ENCODE measurements at regions not wholly inside any gene's neighbourhood (a gene's known extent, or its start where the extent isn't known, plus 50 kb on each side); places are given as distances from the start of the nearest gene placed in this dataset.

DNA sequence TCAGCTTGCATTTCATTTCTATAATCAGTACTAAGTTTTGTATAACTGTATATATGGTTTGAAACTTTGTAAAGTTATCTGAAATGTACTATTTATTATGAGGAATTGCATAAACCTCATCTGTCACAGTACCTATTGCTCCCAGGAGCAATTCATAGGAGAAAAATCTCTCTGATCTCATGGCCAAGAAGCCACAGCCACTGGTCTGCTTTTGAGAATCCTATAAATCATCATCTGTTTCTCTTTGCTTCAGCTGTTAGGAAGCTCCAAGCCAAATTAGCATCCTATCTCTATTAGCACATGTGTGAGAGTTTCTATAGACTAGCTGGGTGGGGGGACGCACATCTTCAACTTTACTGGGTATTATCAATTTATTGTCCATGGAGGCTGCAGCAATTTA lies 210.3 kb downstream of the CYP26B1 start:
- Histone ChIP-seq H3K4me1 (ENCODE audit: low read depth, poor library complexity, severe bottlenecking) (no peaks in the 10 kb centered on the region), H3K36me3 (ENCODE audit: insufficient read depth) (no peaks in the 10 kb centered on the region), H3K27ac (no peak overlapping the region), H4K20me1 (ENCODE audit: insufficient read depth) (no peaks in the 10 kb centered on the region), H3K9ac (no peak overlapping the region), H2AFZ (ENCODE audit: low read depth) (no peak overlapping the region), H3K4me3 (IDR thresholded peaks at IDR 0.05; ENCODE audit: insufficient read depth, low read depth, low read length) (no peak overlapping the region), H3K27me3 (ENCODE audit: insufficient read depth, low read depth) (no peaks in the 10 kb centered on the region), H3K4me2 (no peak overlapping the region), H3K79me2 (ENCODE audit: insufficient read depth, low read depth) (no peaks in the 10 kb centered on the region)
- TF ChIP-seq, protein P1, sequence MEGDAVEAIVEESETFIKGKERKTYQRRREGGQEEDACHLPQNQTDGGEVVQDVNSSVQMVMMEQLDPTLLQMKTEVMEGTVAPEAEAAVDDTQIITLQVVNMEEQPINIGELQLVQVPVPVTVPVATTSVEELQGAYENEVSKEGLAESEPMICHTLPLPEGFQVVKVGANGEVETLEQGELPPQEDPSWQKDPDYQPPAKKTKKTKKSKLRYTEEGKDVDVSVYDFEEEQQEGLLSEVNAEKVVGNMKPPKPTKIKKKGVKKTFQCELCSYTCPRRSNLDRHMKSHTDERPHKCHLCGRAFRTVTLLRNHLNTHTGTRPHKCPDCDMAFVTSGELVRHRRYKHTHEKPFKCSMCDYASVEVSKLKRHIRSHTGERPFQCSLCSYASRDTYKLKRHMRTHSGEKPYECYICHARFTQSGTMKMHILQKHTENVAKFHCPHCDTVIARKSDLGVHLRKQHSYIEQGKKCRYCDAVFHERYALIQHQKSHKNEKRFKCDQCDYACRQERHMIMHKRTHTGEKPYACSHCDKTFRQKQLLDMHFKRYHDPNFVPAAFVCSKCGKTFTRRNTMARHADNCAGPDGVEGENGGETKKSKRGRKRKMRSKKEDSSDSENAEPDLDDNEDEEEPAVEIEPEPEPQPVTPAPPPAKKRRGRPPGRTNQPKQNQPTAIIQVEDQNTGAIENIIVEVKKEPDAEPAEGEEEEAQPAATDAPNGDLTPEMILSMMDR (conservative IDR thresholded peaks at IDR 0.05; ENCODE audit: low read depth, low read length), result no peak

GRCh38 chr2:71936076-71937030 lies 211.3 kb downstream of the CYP26B1 start:
- H3K4me2 ChIP-seq, result no peak overlapping the region
- no peak overlapping the region for H3K4me3 ChIP-seq (IDR thresholded peaks at IDR 0.05; ENCODE audit: insufficient read depth, low read depth, low read length)
- H3K9ac ChIP-seq, result no peak overlapping the region
- no peak overlapping the region for H3K27ac ChIP-seq
- H3K79me2 ChIP-seq (ENCODE audit: insufficient read depth, low read depth), result no peaks in the 10 kb centered on the region
- TF ChIP-seq, protein P1 (conservative IDR thresholded peaks at IDR 0.05; ENCODE audit: low read depth, low read length), result no peak
- no peak overlapping the region for H2AFZ ChIP-seq (ENCODE audit: low read depth)
- H3K4me1 ChIP-seq (ENCODE audit: low read depth, poor library complexity, severe bottlenecking), result no peaks in the 10 kb centered on the region
- H4K20me1 ChIP-seq (ENCODE audit: insufficient read depth), result no peaks in the 10 kb centered on the region
- no peaks in the 10 kb centered on the region for H3K36me3 ChIP-seq (ENCODE audit: insufficient read depth)
- H3K27me3 ChIP-seq (ENCODE audit: insufficient read depth, low read depth), result no peaks in the 10 kb centered on the region

DNA sequence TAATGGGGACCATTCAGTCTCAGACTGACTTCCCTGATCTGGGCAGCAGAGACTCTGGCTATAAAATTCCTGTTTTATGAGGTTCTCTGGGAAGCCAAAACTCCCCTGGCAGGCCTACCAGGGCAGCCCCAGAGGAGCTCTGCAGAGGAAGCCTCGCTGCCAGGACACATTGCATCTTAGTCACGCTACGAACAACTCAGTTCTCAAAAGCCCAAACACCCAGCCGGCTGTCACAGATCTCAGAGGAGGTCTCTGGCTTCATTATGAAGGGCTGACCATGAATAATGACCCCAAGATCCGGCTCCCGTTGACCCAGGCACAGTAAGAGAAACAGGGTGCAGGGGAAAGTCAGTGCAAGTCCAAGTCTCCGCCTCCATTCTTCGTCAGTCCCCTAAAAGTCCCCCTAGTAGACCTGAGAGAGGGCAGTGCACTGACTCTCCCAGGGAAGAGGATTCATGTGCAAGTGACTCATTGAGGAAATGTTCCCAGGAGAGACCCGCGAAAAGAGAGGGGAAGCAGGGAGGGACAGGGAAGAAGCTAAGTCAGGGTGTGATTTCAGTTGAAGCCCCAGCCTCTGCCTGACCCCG lies 212.3 kb downstream of the CYP26B1 start:
- H3K4me3 ChIP-seq (IDR thresholded peaks at IDR 0.05; ENCODE audit: insufficient read depth, low read depth, low read length), result no peak overlapping the region
- no peaks in the 10 kb centered on the region for H3K79me2 ChIP-seq (ENCODE audit: insufficient read depth, low read depth)
- no peak overlapping the region for H2AFZ ChIP-seq (ENCODE audit: low read depth)
- H3K27ac ChIP-seq, result no peak overlapping the region
- H4K20me1 ChIP-seq (ENCODE audit: insufficient read depth), result no peaks in the 10 kb centered on the region
- H3K9ac ChIP-seq, result no peak overlapping the region
- no peak overlapping the region for H3K4me2 ChIP-seq
- no peaks in the 10 kb centered on the region for H3K4me1 ChIP-seq (ENCODE audit: low read depth, poor library complexity, severe bottlenecking)
- H3K36me3 ChIP-seq (ENCODE audit: insufficient read depth), result no peaks in the 10 kb centered on the region
- TF ChIP-seq, protein P1 (conservative IDR thresholded peaks at IDR 0.05; ENCODE audit: low read depth, low read length), result no peak
- no peaks in the 10 kb centered on the region for H3K27me3 ChIP-seq (ENCODE audit: insufficient read depth, low read depth)

DNA sequence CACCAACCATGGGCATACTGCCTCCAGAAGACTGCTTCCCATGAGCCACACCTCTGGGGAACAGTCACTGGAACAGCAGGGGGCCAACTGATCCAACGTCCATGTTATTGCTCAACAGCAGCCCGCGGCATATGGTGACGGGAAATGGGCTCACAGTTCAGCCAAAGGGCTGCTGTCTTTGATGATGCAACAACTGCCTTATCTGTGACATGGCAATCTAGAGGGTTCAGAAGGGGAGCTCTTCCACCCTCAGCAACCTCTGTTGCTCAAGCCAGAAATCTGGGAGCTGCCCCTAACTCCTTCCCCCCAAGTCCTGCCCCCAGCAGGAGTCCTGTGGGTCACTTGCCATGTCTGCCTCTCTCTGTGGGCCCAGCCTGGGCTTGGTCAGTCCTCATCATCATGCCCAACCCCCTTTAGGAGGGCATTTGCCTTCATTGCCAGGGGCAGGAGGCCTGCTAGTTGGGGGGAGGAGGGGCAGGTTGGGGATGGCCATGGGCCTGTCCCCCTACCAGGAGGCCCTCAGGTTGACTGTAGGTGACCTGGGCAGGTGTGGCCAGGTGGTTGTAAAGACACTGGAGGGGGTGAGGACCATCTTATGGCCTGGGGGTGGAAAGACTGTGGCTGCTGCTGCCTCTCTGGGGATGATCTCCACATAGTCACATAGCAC lies 212.9 kb downstream of the CYP26B1 start:
- no peaks in the 10 kb centered on the region for H3K79me2 ChIP-seq (ENCODE audit: insufficient read depth, low read depth)
- no peaks in the 10 kb centered on the region for H3K4me1 ChIP-seq (ENCODE audit: low read depth, poor library complexity, severe bottlenecking)
- no peak overlapping the region for H3K4me3 ChIP-seq (IDR thresholded peaks at IDR 0.05; ENCODE audit: insufficient read depth, low read depth, low read length)
- H3K36me3 ChIP-seq (ENCODE audit: insufficient read depth), result no peaks in the 10 kb centered on the region
- H4K20me1 ChIP-seq (ENCODE audit: insufficient read depth), result no peaks in the 10 kb centered on the region
- H3K27me3 ChIP-seq (ENCODE audit: insufficient read depth, low read depth), result no peaks in the 10 kb centered on the region
- H3K27ac ChIP-seq, result no peak overlapping the region
- H3K9ac ChIP-seq, result no peak overlapping the region
- no peak overlapping the region for H3K4me2 ChIP-seq
- TF ChIP-seq, protein P1 (conservative IDR thresholded peaks at IDR 0.05; ENCODE audit: low read depth, low read length), result no peak
- no peak overlapping the region for H2AFZ ChIP-seq (ENCODE audit: low read depth)
